ENCODE measurements at regions not wholly inside any gene's neighbourhood (a gene's known extent, or its start where the extent isn't known, plus 50 kb on each side); places are given as distances from the start of the nearest gene placed in this dataset.

- Histone ChIP-seq H3K36me3 (ENCODE audit: control insufficient read depth, insufficient read depth, low read length) (no peaks in the 10 kb centered on the region), H3K4me1 (ENCODE audit: control insufficient read depth, insufficient read depth, low read length) (no peaks in the 10 kb centered on the region), H3K27ac (ENCODE audit: low read length) (no peak overlapping the region), H3K4me3 (ENCODE audit: low read depth in 2 of 2, low read length in 2 of 2) (no peak overlapping the region), H3K27me3 (ENCODE audit: control insufficient read depth, insufficient read depth, low read length) (peaks cover 13% of the 10 kb centered on the region), H3K9me3 (ENCODE audit: control insufficient read depth, insufficient read depth, low read depth, low read length) (no peaks in the 10 kb centered on the region)
- in situ Hi-C loops (cut with HindIII; ENCODE audit: low pct_unique_long_range_greater_than_20kb, low sequenced_read_pairs) (no loop called here), intact Hi-C loops (cut with micrococcal nuclease; ENCODE audit: unreplicated experiment) (no loop called here)
- TF ChIP-seq CTCF (IDR thresholded peaks at IDR 0.05): no peak
- TF ChIP-seq SIN3A (IDR thresholded peaks at IDR 0.05; ENCODE audit: borderline replicate concordance, insufficient read depth, low read depth, low read length): no peak
- no peak for TF ChIP-seq POLR2AphosphoS5 (IDR thresholded peaks at IDR 0.05; ENCODE audit: low read depth, low read length)
- no peak for TF ChIP-seq TCF7L2 (IDR thresholded peaks at IDR 0.05; ENCODE audit: low read depth, low read length)
- no peak for TF ChIP-seq REST (IDR thresholded peaks at IDR 0.05; ENCODE audit: insufficient read depth in 1 of 2, low read depth in 2 of 2, low read length in 1 of 2)
- CTCF ChIA-PET: no interaction called here
- ATAC-seq: no peak
- DNase-seq (ENCODE audit: low read depth, low spot score): no peak
- POLR2A ChIA-PET: no interaction called here
- BruUV-seq (replicated peaks): no TSS peak
These were observed 321.8 kb downstream of the TCERG1L start for GRCh38 chr10:130989670-130990232.

GRCh38 chr10:130990486-130990885, 321.0 kb downstream of the TCERG1L start:
- no peak for DNase-seq (ENCODE audit: low read depth, low spot score)
- Histone ChIP-seq H3K9me3 (ENCODE audit: control insufficient read depth, insufficient read depth, low read depth, low read length) (no peaks in the 10 kb centered on the region), H3K4me1 (ENCODE audit: control insufficient read depth, insufficient read depth, low read length) (no peaks in the 10 kb centered on the region), H3K27me3 (ENCODE audit: control insufficient read depth, insufficient read depth, low read length) (peaks cover 20% of the 10 kb centered on the region), H3K4me3 (ENCODE audit: low read depth in 2 of 2, low read length in 2 of 2) (no peak overlapping the region), H3K27ac (ENCODE audit: low read length) (no peak overlapping the region), H3K36me3 (ENCODE audit: control insufficient read depth, insufficient read depth, low read length) (no peaks in the 10 kb centered on the region)
- intact Hi-C loops (cut with micrococcal nuclease; ENCODE audit: unreplicated experiment): no loop called here
- BruUV-seq (replicated peaks): no TSS peak
- TF ChIP-seq SIN3A (IDR thresholded peaks at IDR 0.05; ENCODE audit: borderline replicate concordance, insufficient read depth, low read depth, low read length): no peak
- TF ChIP-seq REST (IDR thresholded peaks at IDR 0.05; ENCODE audit: insufficient read depth in 1 of 2, low read depth in 2 of 2, low read length in 1 of 2): no peak
- TF ChIP-seq POLR2AphosphoS5 (IDR thresholded peaks at IDR 0.05; ENCODE audit: low read depth, low read length): no peak
- TF ChIP-seq TCF7L2 (IDR thresholded peaks at IDR 0.05; ENCODE audit: low read depth, low read length): no peak
- no peak for TF ChIP-seq CTCF (IDR thresholded peaks at IDR 0.05)
- ATAC-seq: no peak
- POLR2A ChIA-PET: no interaction called here
- in situ Hi-C loops (cut with HindIII; ENCODE audit: low pct_unique_long_range_greater_than_20kb, low sequenced_read_pairs): no loop called here
- CTCF ChIA-PET: no interaction called here
